HG02870 (cell line): ENCODE measurements at regions not wholly inside any gene's neighbourhood (a gene's known extent, or its start where the extent isn't known, plus 50 kb on each side); places are given as distances from the start of the nearest gene placed in this dataset.
"Not testable (repeated sequence)": the region's sequence is repeated elsewhere in the genome, so short reads cannot be mapped to it uniquely, and the experiment has no call there.

ENCODE experiments used
- ATAC-seq: cut with Tn5 transposase; IDR thresholded peaks from one replicate; pipeline ENCODE4 v1.9.1; 2021; ENCODE audit warnings: mild to moderate bottlenecking, moderate library complexity; ENCODE audit not compliant: unreplicated experiment

- no peak for ATAC-seq
Observed at GRCh38 chr21:28160378-28160777, 832.3 kb downstream of the LTN1 start.

- no peak for ATAC-seq
Observed at GRCh38 chr21:28159396-28159795, 833.3 kb downstream of the LTN1 start.

GRCh38 chr21:28156590-28156989, 836.1 kb downstream of the LTN1 start:
- no peak for ATAC-seq

- ATAC-seq: no peak
Observed at GRCh38 chr21:28154121-28154520, 838.6 kb downstream of the LTN1 start.

GRCh38 chr21:28152732-28153131, 839.9 kb downstream of the LTN1 start:
- no peak for ATAC-seq

- no peak for ATAC-seq
Observed at GRCh38 chr21:28151758-28152157, 840.9 kb downstream of the LTN1 start.

GRCh38 chr21:28150778-28151177, 841.9 kb downstream of the LTN1 start:
- ATAC-seq: no peak

GRCh38 chr21:28148400-28149064, 844.1 kb downstream of the LTN1 start:
- no peak for ATAC-seq

GRCh38 chr21:28144653-28145052, 848.0 kb downstream of the LTN1 start:
- no peak for ATAC-seq

GRCh38 chr21:28144089-28144488, 848.6 kb downstream of the LTN1 start:
- no peak for ATAC-seq

GRCh38 chr21:28142697-28143096, 850.0 kb downstream of the LTN1 start:
- no peak for ATAC-seq

- ATAC-seq: no peak
Observed at GRCh38 chr21:28138272-28138671, 854.4 kb downstream of the LTN1 start.

- no peak for ATAC-seq
Observed at GRCh38 chr21:28136656-28137255, 855.9 kb downstream of the LTN1 start.

GRCh38 chr21:28135646-28136045, 857.0 kb downstream of the LTN1 start:
- no peak for ATAC-seq

GRCh38 chr21:28133116-28133515, 859.6 kb downstream of the LTN1 start:
- no peak for ATAC-seq

- no peak for ATAC-seq
Observed at GRCh38 chr21:28132713-28133112, 860.0 kb downstream of the LTN1 start.

GRCh38 chr21:28127175-28127785, 865.4 kb downstream of the LTN1 start:
- no peak for ATAC-seq

- ATAC-seq: no peak
Observed at GRCh38 chr21:28126521-28127174, 866.0 kb downstream of the LTN1 start.

GRCh38 chr21:28124541-28124940, 868.1 kb downstream of the LTN1 start:
- ATAC-seq: no peak

GRCh38 chr21:28118570-28118969, 874.1 kb downstream of the LTN1 start:
- ATAC-seq: no peak

GRCh38 chr21:28114986-28115385, 877.7 kb downstream of the LTN1 start:
- ATAC-seq: not testable (repeated sequence)

GRCh38 chr21:28113718-28114117, 879.0 kb downstream of the LTN1 start:
- no peak for ATAC-seq
